HS-27A (cell line): ENCODE measurements at regions not wholly inside any gene's neighbourhood (a gene's known extent, or its start where the extent isn't known, plus 50 kb on each side); places are given as distances from the start of the nearest gene placed in this dataset.

Experiments
- DNase-seq: peaks from one replicate; pipeline ENCODE4 v3.0.0-alpha.2; 2012; ENCODE audit warnings: low read depth, missing footprints

- no peak for DNase-seq
Measured at GRCh38 chr10:78367751-78368150, 334.1 kb downstream of the RPS24 start.

- no peak for DNase-seq
Measured at GRCh38 chr10:78371136-78371535, 337.5 kb downstream of the RPS24 start.

- no peak for DNase-seq
Measured at GRCh38 chr10:78372806-78373205, 339.1 kb downstream of the RPS24 start.

- no peak for DNase-seq
Measured at GRCh38 chr10:78374331-78375028, 340.8 kb downstream of the RPS24 start.

- DNase-seq, result no peak
Measured at GRCh38 chr10:78375854-78376785, 342.5 kb downstream of the RPS24 start.

DNA sequence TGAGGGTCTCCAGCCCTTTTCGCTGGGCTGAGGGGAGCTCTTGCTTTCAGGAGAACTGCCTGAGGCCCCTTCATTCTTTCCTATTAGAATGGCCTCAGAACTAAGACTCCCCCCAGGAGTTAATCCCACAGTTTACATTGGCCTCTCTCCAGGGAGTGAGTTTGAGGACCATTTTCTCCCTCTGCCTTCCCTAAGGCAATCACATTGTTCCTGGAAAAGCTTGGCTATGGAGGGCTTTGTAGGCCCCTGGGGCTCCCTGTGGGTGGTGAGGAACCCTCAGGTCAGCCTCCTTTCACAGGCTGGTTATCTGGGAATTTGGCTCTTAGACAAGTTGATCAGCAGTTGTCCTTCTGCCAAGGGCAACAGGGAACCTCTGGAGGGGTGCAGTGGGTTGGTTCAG, 343.7 kb downstream of the RPS24 start:
- no peak for DNase-seq

DNA sequence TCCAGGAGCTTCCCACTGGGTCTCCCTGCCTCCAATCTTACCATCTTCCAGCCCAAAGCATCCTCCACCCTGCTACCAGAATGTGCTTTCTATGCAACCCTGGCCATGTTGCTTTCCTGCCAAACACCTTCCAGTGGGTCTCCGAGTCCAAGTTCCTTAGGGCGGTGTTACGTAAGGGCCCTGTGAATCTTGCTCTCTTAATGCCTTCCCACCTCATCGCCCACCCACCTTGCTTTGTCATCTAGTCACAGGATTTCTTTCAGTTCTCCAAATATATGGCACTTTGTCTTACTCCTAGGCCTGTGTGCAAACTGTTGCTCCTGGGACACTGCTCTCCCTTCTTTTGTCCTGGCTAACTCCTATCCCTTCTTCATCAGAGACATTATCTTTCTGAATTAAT, 344.5 kb downstream of the RPS24 start:
- no peak for DNase-seq

GRCh38 chr10:78381107-78381506, 347.4 kb downstream of the RPS24 start:
- DNase-seq, result no peak

DNA sequence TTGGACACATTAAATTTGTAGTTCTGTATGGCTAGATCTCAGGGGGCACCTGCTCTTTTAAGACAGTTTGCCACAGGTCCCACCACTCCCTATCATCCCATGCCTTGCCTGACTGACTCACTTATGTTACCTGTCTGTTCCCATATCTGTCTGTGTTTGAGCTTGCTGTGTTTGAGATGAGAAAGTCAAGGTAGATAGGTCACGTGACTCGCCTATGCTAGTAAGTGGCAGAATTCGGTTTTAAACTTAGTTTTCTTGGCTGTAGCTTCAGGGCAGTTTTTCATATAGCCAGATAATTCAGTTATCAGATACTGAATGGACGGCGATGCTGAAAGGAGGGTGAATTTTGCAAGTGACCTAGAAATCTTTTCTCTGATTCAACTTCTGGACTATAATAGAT, 348.4 kb downstream of the RPS24 start:
- DNase-seq, result no peak

DNA sequence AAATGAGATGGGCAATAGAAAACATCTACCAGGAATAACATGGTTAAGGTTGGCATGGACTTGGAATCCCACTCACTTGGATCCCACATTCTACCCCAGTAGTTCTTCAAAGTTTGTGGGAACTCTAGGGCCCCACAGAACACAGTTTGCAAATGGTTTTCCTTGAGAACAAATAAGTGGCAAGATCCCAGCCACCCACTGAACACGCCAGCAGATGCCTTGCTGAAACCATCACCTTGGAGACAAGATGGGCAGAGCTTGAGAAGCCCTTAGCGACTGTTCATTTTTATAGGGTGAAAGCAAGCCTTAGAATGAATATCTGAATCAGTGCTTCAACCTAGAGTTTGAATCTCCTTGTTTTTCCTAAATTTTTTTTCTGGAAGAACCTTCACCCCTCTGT, 349.1 kb downstream of the RPS24 start:
- DNase-seq, result no peak

- no peak for DNase-seq
Measured at GRCh38 chr10:78383378-78384048, 349.9 kb downstream of the RPS24 start.

DNA sequence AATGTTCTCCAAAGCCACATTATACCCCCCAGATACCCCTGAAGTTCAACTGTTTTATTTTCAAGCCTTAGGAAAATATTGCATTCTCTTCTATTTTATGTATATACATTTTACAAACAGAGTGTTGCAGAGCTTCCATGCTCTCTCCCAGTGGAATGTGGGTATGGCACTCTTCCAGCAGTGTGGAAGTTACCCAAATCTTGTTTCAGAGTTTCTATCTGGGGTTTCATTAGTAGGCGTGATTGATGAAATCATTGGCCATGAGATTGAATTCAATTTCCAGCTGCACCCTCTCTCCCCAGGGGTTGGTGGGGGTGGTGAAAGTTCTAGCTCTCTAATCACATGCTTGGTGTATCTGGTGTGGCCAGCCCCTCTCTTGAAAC, 350.4 kb downstream of the RPS24 start:
- DNase-seq, result no peak

- DNase-seq, result no peak
Measured at GRCh38 chr10:78385599-78385998, 351.9 kb downstream of the RPS24 start.

DNA sequence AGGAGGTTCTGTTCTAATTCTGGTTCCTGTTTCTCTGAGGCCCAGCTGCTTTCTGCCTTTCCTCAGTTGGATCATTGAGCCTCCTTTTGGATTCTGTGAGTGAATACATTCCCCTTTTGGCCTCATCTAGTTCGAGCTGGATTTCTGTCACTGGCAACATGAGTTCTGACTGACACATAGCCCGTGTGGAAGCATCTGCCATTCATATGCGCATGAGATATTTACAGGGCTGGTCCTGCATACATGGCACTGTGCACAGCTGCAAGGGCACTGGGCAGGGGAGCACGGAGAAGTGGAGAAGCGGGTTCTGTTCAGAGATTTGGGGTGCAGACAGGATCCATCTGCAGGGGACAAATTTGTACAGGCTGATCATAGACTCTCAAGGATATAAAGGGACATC, 352.8 kb downstream of the RPS24 start:
- DNase-seq, result no peak

DNA sequence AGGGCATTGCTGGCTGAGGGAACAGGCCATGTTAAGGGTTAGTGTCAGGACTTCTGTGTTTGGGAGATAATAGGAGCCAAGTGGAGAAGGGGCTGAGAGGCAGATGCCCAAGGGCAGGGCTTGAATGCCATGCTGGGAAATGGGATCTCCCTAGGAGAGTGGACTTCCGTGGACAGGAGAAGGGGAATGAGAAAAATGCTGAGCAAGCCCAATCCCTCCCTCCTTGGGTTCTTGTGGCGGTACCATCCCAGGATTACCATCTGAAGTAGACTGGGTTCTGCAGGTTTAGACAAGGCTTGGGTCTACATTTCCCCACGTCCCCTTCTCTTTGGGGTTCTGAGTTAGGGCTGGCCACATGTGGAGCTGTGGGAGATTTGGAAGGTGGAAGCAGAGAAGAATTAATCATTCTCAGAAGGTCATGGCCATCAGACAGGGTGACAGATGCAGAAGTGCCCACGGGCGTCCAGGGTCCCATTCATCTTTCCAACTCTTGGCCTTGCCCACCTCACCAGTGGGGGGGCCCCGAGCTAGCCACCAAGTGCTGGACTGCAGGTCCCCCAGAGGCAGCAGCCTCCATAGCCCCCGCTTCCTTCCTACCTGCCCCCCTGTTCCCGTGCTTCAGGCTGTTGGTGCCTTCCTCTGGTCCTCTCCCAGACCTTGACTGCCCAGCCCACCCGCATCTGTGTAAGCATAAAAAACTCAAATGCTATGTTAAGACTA, 354.8 kb downstream of the RPS24 start:
- DNase-seq, result no peak

- no peak for DNase-seq
Measured at GRCh38 chr10:78389419-78389818, 355.8 kb downstream of the RPS24 start.

- no peak for DNase-seq
Measured at GRCh38 chr10:78390051-78390450, 356.4 kb downstream of the RPS24 start.

- no peak for DNase-seq
Measured at GRCh38 chr10:78390817-78391216, 357.2 kb downstream of the RPS24 start.

GRCh38 chr10:78391585-78391984, 357.9 kb downstream of the RPS24 start:
- DNase-seq, result no peak

- DNase-seq, result no peak
Measured at GRCh38 chr10:78392197-78392596, 358.5 kb downstream of the RPS24 start.

- DNase-seq, result no peak
Measured at GRCh38 chr10:78393094-78393493, 359.4 kb downstream of the RPS24 start.

- DNase-seq, result no peak
Measured at GRCh38 chr10:78394047-78394446, 360.4 kb downstream of the RPS24 start.
